T-cell (primary cell): ENCODE measurements at regions not wholly inside any gene's neighbourhood (a gene's known extent, or its start where the extent isn't known, plus 50 kb on each side); places are given as distances from the start of the nearest gene placed in this dataset.

Experiments
- ATAC-seq, 4 experiments: fragments of 200-7000 bp in 3 of 4; fragments of 150-1000 bp in 1 of 4; cut with Tn5 transposase; replicated peaks in 1 of 4; 1 replicate in 3 of 4; 2 replicates in 1 of 4; pipeline ENCODE4 v1.10.0; 2021; ENCODE audit warnings: moderate library complexity in 3 of 4, mild to moderate bottlenecking in 2 of 4, moderate number of reproducible peaks in 1 of 4
- CTCF ChIA-PET, 2 donors: fragments of 300-600 bp; sonication (Branson Sonifier 250); formaldehyde crosslinking; loops; one replicate each; lab custom pipeline; 2022; ENCODE audit warnings: antibody characterized with exemption in 2 of 2; lab: Charles Lee
- POLR2A ChIA-PET, 2 donors: fragments of 300-600 bp; sonication (Branson Sonifier 250); formaldehyde crosslinking; loops; one replicate each; lab custom pipeline; 2022; ENCODE audit warnings: antibody characterized with exemption in 2 of 2; lab: Charles Lee
- DNase-seq, 35 experiments: peaks; one replicate each; pipeline versions ENCODE4 v3.0.0 to v3.0.0-alpha.2; 2013 to 2023
- H3K27ac ChIP-seq: one replicate; pipeline ENCODE4 v1.5.1; 2013; ENCODE audit warnings: low read length
- H3K27me3 ChIP-seq, 2 experiments: replicated peaks in 1 of 2; 1 replicate in 1 of 2; 2 replicates in 1 of 2; pipeline versions ENCODE4 v1.6.1 to v1.7.0; 2013; ENCODE audit warnings: low read length in 1 of 2, mixed read lengths in 1 of 2; ENCODE audit not compliant: control insufficient read depth in 2 of 2, insufficient read depth in 2 of 2; ENCODE audit errors: extremely low read depth in 1 of 2
- H3K36me3 ChIP-seq, 2 donors: 1 replicate in 1 of 2; 2 replicates in 1 of 2; pipeline versions ENCODE4 v1.6.1 to v1.7.0; 2013; ENCODE audit warnings: low read length in 1 of 2; ENCODE audit not compliant: control insufficient read depth in 2 of 2, insufficient read depth in 1 of 2; ENCODE audit errors: extremely low read depth in 1 of 2
- H3K4me1 ChIP-seq, 2 experiments: 1 replicate in 1 of 2; 2 replicates in 1 of 2; pipeline versions ENCODE4 v1.6.1 to v1.7.0; 2013; ENCODE audit warnings: low read length in 2 of 2, mixed read lengths in 1 of 2; ENCODE audit not compliant: insufficient read depth in 2 of 2, control insufficient read depth in 1 of 2; ENCODE audit errors: extremely low read depth in 1 of 2
- H3K4me3 ChIP-seq, 2 donors: 1 replicate in 1 of 2; 2 replicates in 1 of 2; pipeline versions ENCODE4 v1.5.1 to v1.7.0; 2013; ENCODE audit warnings: mild to moderate bottlenecking in 2 of 2, low read length in 1 of 2, moderate library complexity in 1 of 2; ENCODE audit not compliant: control insufficient read depth in 1 of 2; ENCODE audit errors: extremely low read depth in 1 of 2
- H3K9me3 ChIP-seq: 2 replicates; pipeline ENCODE4 v1.7.0; 2013
- H3K27ac Mint-ChIP-seq, 2 donors: one replicate each; pipeline ENCODE4 v1.8.0; 2020 to 2021; ENCODE audit warnings: mild to moderate bottlenecking in 2 of 2, mixed read lengths in 2 of 2
- H3K27me3 Mint-ChIP-seq, 2 donors: one replicate each; pipeline ENCODE4 v1.8.0; 2021 to 2022; ENCODE audit warnings: mixed read lengths in 2 of 2
- H3K36me3 Mint-ChIP-seq: one replicate; pipeline ENCODE4 v1.8.0; 2021; ENCODE audit warnings: mixed read lengths
- H3K4me1 Mint-ChIP-seq, 3 donors: one replicate each; pipeline ENCODE4 v1.8.0; 2020 to 2022; ENCODE audit warnings: mixed read lengths in 3 of 3, mild to moderate bottlenecking in 1 of 3
- H3K4me3 Mint-ChIP-seq, 3 donors: one replicate each; pipeline ENCODE4 v1.8.0; 2020 to 2022; ENCODE audit warnings: mild to moderate bottlenecking in 3 of 3, mixed read lengths in 3 of 3, moderate library complexity in 3 of 3
- H3K9me3 Mint-ChIP-seq, 3 donors: one replicate each; pipeline ENCODE4 v1.8.0; 2020 to 2022; ENCODE audit warnings: mixed read lengths in 3 of 3
- WGBS: methylation state at CpG from one replicate; pipeline ENCODE4 v1.1.5; 2013; ENCODE audit warnings: missing lambda C conversion rate; ENCODE audit not compliant: insufficient coverage; 5-methylcytosine and 5-hydroxymethylcytosine counted together

DNA sequence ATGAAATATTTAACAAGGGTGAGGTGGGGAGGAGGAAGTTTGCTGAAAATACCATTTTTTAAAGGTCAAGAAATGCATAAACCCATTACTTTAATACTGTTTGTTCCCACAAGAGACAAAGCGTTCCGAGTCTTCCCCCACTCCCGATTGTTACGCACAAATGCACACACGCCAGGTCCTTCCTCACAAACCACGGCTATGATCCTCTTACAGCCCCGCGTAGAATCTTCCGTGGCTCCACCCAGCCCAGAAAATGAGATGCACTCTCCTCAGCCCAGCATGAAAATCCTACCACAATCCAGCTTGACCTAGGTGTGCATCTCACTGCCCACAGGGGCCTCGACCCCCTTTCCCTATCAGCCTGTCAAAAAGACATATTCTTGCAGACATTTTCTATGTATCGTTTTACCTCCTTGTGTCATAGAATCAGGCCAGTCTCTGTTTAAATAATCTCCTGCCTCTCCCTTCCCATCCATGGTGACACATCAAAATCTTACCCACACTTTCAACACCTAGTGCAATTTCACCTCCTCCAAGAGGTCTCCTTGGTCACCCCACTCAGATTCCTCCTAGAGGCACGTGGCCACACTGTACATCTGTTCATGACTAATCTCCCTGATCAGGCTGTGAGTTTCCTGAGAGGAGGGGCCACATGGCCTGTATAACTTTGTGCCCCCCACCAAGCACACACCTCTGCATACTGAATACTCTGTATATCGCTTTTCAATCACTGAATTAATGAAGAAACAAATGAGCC lies 491.0 kb upstream of the KLHL29 start:
- Histone ChIP-seq H3K9me3 (no peaks in the 10 kb centered on the region), H3K27me3 (no peaks in the 10 kb centered on the region), H3K27ac (no peak overlapping the region), H3K4me3 (no peak overlapping the region), H3K4me1 (no peaks in the 10 kb centered on the region), H3K36me3 (no peaks in the 10 kb centered on the region)
- no peaks in the 10 kb centered on the region for H3K4me1 Mint-ChIP-seq
- 79% methylated on average over 12 of the region's 13 CpGs for WGBS
- CTCF ChIA-PET: no interaction called here
- no peaks in the 10 kb centered on the region for H3K36me3 Mint-ChIP-seq
- no peaks in the 10 kb centered on the region for H3K27me3 Mint-ChIP-seq
- ATAC-seq (no peak), DNase-seq (no peak)
- H3K27ac Mint-ChIP-seq: no peak overlapping the region
- POLR2A ChIA-PET: no interaction called here
- H3K9me3 Mint-ChIP-seq: no peaks in the 10 kb centered on the region
- no peak overlapping the region for H3K4me3 Mint-ChIP-seq

DNA sequence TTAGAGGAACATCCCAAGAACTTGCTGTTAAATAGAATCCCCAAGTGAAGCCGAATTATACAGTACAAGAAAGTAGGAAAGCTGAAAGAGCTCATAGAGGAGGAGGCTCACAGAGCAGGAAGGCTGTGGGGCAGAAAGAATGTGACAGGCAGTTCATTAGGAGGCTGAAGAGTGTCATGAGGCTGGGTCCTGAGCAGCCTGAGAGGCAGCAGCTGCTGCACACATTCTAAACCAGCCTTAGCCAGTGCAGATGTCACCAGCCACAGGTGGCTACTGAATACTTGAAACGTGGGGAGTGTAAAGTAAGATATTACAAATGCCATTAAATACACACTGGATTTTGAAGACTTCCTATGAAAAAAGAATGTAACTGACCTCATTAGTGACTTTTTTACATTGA lies 490.2 kb upstream of the KLHL29 start:
- no peaks in the 10 kb centered on the region for H3K4me1 Mint-ChIP-seq
- H3K36me3 Mint-ChIP-seq: no peaks in the 10 kb centered on the region
- DNase-seq: no peak
- H3K27ac Mint-ChIP-seq: no peak overlapping the region
- Histone ChIP-seq H3K9me3 (no peaks in the 10 kb centered on the region), H3K4me3 (no peak overlapping the region), H3K27me3 (no peaks in the 10 kb centered on the region), H3K4me1 (no peaks in the 10 kb centered on the region), H3K36me3 (no peaks in the 10 kb centered on the region), H3K27ac (no peak overlapping the region)
- CTCF ChIA-PET: no interaction called here
- H3K27me3 Mint-ChIP-seq: no peaks in the 10 kb centered on the region
- peaks cover 0 to 3% (median 0%) of the 10 kb centered on the region in 3 donors for H3K9me3 Mint-ChIP-seq
- ATAC-seq: no peak
- H3K4me3 Mint-ChIP-seq: no peak overlapping the region
- POLR2A ChIA-PET: no interaction called here
- no CpG with 5 or more reads among the region's 2 CpGs for WGBS

DNA sequence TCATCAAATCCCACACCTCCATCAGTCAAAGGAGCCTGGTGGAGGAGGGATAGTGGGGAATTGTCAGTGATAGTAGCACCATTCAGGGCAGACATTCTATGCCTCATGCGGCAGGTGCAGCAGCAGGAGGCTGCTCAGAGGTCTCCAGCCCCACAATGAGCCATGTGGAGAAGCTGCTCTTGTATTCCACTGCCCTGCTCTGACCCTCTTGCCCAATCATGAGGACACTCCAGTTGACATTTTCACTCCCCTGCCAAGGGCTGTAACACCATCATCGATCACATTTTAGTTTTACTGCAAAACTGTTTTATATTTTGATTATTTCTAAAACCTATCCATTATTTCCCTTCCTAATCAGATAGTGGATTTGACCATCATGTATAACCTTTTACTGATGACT lies 487.6 kb upstream of the KLHL29 start:
- no peaks in the 10 kb centered on the region for H3K27me3 ChIP-seq
- H3K9me3 ChIP-seq: no peaks in the 10 kb centered on the region
- H3K4me1 Mint-ChIP-seq: no peaks in the 10 kb centered on the region
- no peaks in the 10 kb centered on the region for H3K27me3 Mint-ChIP-seq
- ChIA-PET CTCF (no interaction called here), POLR2A (no interaction called here)
- no peaks in the 10 kb centered on the region for H3K36me3 ChIP-seq
- H3K27ac ChIP-seq: no peak overlapping the region
- H3K4me3 Mint-ChIP-seq: no peak overlapping the region
- peaks cover 0 to 4% (median 0%) of the 10 kb centered on the region in 3 donors for H3K9me3 Mint-ChIP-seq
- ATAC-seq (no peak), DNase-seq (no peak)
- WGBS: 82% methylated on average over 1 of the region's 2 CpGs
- H3K4me1 ChIP-seq: no peaks in the 10 kb centered on the region
- H3K36me3 Mint-ChIP-seq: no peaks in the 10 kb centered on the region
- no peak overlapping the region for H3K27ac Mint-ChIP-seq
- no peak overlapping the region for H3K4me3 ChIP-seq

DNA sequence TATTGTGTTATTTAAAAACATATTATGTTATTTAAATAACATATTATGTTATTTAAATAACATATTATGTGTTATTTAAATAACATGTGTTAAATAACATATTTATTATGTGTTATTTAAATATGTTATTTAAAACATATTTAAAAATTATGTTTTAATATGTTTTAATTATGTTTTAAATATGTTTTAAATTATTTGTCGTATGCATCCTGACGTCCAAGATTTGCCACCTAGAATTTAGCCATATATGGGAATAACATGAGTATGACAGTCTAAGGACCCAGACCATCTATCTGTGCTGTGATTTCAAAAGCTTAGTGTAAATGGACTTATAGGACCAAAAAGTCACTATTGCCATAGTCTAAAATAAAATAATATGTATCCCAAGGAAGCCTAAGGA lies 484.3 kb upstream of the KLHL29 start:
- Mint-ChIP-seq H3K27ac (no peak overlapping the region), H3K36me3 (no peaks in the 10 kb centered on the region), H3K27me3 (peaks cover 0 to 3% of the 10 kb centered on the region in 2 donors), H3K4me3 (no peak overlapping the region), H3K4me1 (no peaks in the 10 kb centered on the region), H3K9me3 (peaks cover 0 to 4% (median 0%) of the 10 kb centered on the region in 3 donors)
- no peaks in the 10 kb centered on the region for H3K27me3 ChIP-seq
- CTCF ChIA-PET: no interaction called here
- no peaks in the 10 kb centered on the region for H3K9me3 ChIP-seq
- no peak overlapping the region for H3K27ac ChIP-seq
- H3K4me1 ChIP-seq: no peaks in the 10 kb centered on the region
- no CpG with 5 or more reads among the region's 2 CpGs for WGBS
- H3K36me3 ChIP-seq: no peaks in the 10 kb centered on the region
- no peak for ATAC-seq
- no peak overlapping the region for H3K4me3 ChIP-seq
- no peak for DNase-seq
- POLR2A ChIA-PET: no interaction called here

- Mint-ChIP-seq H3K27me3 (peaks cover 0 to 3% of the 10 kb centered on the region in 2 donors), H3K4me3 (no peak overlapping the region), H3K4me1 (no peaks in the 10 kb centered on the region), H3K27ac (no peak overlapping the region), H3K36me3 (no peaks in the 10 kb centered on the region), H3K9me3 (peaks cover 0 to 4% (median 0%) of the 10 kb centered on the region in 3 donors)
- H3K4me1 ChIP-seq: no peaks in the 10 kb centered on the region
- no peaks in the 10 kb centered on the region for H3K27me3 ChIP-seq
- no peaks in the 10 kb centered on the region for H3K9me3 ChIP-seq
- ATAC-seq (no peak), DNase-seq (no peak)
- H3K36me3 ChIP-seq: no peaks in the 10 kb centered on the region
- POLR2A ChIA-PET: no interaction called here
- CTCF ChIA-PET: no interaction called here
- WGBS: 61% methylated on average over 3 of the region's 9 CpGs
- no peak overlapping the region for H3K4me3 ChIP-seq
- no peak overlapping the region for H3K27ac ChIP-seq
These were observed 483.4 kb upstream of the KLHL29 start for GRCh38 chr2:22901471-22902179.

DNA sequence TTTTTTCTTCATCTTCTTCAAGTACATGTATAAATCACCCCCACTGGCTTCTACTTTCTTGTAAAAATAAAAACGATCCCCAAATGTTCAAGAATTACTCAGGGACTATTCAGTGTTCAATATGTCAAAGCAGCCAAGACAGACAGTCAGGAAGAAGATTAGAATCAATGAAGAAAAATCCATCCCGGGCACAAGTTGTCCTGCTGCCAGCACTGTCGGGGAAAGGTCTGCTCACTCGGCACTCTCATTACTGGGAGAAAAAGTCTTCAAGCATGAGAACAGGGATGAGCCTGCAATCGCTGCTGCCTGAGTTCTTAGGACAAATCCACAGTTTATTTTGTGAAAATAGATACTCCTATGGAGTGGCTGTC lies 482.8 kb upstream of the KLHL29 start:
- Mint-ChIP-seq H3K27ac (no peak overlapping the region), H3K4me1 (no peaks in the 10 kb centered on the region), H3K4me3 (no peak overlapping the region), H3K27me3 (peaks cover 0 to 3% of the 10 kb centered on the region in 2 donors), H3K36me3 (no peaks in the 10 kb centered on the region), H3K9me3 (peaks cover 0 to 4% (median 0%) of the 10 kb centered on the region in 3 donors)
- CTCF ChIA-PET: no interaction called here
- 90% methylated on average over 2 of the region's 5 CpGs for WGBS
- no peak for DNase-seq
- Histone ChIP-seq H3K27me3 (no peaks in the 10 kb centered on the region), H3K27ac (no peak overlapping the region), H3K4me1 (no peaks in the 10 kb centered on the region), H3K9me3 (no peaks in the 10 kb centered on the region), H3K36me3 (no peaks in the 10 kb centered on the region), H3K4me3 (no peak overlapping the region)
- POLR2A ChIA-PET: no interaction called here
- ATAC-seq: no peak
